GM12892 (cell line): ENCODE measurements at regions not wholly inside any gene's neighbourhood (a gene's known extent, or its start where the extent isn't known, plus 50 kb on each side); places are given as distances from the start of the nearest gene placed in this dataset.

Experiments
- POLR2A ChIP-seq: IDR thresholded peaks from 2 replicates; pipeline ENCODE4 v1.6.1; 2011; ENCODE audit warnings: low read depth, low read length, control low read depth
- POLR2AphosphoS5 ChIP-seq: IDR thresholded peaks from 2 replicates; pipeline ENCODE4 v1.6.1; 2011; ENCODE audit warnings: low read depth, low read length, control low read depth
- TAF1 ChIP-seq: IDR thresholded peaks from 2 replicates; pipeline ENCODE4 v1.6.1; 2011; ENCODE audit warnings: low read depth, mild to moderate bottlenecking, control low read depth, low read length, borderline replicate concordance

- no peak for TF ChIP-seq POLR2A
- no peak for TF ChIP-seq POLR2AphosphoS5
- no peak for TF ChIP-seq TAF1
Measured at GRCh38 chr17:53012364-53012763, 810.4 kb upstream of the KIF2B start.
